ENCODE measurements at regions not wholly inside any gene's neighbourhood (a gene's known extent, or its start where the extent isn't known, plus 50 kb on each side); places are given as distances from the start of the nearest gene placed in this dataset.

- ChIA-PET POLR2A (no interaction called here), CTCF (interaction anchor here (1.3 to 5.1 kb wide), 3 partner anchors 15 to 257 kb away, joined by 3 to 30 read pairs (median 9); no protein-coding TSS in a partner anchor)
- H3K4me2 ChIP-seq = no peak overlapping the region
- WGBS (ENCODE audit: missing lambda C conversion rate) = 71% methylated on average over 3 of the region's 3 CpGs
- peaks cover 43% of the 10 kb centered on the region for H3K4me1 ChIP-seq
- H3K9me3 ChIP-seq = peaks cover 9% of the 10 kb centered on the region
- H3K27ac ChIP-seq = peak overlapping the region; percentile 77 to 97; a peak in 5 of 6 replicates
- TF ChIP-seq FOSL2 (IDR thresholded peaks at IDR 0.05) (no peak), FOSL2 (CRISPR knock-in tag; IDR thresholded peaks at IDR 0.05) (0 out of 2 replicates have a peak, but pooled peaks have one; percentile 9), CEBPB (IDR thresholded peaks at IDR 0.05) (no peak)
- FAIRE-seq (peak; percentile 13), ATAC-seq (no peak), DNase-seq (ENCODE audit: low read depth in 1 of 2, low spot score in 1 of 2) (no peak)
- H3K4me3 ChIP-seq = no peak overlapping the region
Measured at GRCh38 chr20:22791396-22791795, 207.0 kb upstream of the FOXA2 start.

DNA sequence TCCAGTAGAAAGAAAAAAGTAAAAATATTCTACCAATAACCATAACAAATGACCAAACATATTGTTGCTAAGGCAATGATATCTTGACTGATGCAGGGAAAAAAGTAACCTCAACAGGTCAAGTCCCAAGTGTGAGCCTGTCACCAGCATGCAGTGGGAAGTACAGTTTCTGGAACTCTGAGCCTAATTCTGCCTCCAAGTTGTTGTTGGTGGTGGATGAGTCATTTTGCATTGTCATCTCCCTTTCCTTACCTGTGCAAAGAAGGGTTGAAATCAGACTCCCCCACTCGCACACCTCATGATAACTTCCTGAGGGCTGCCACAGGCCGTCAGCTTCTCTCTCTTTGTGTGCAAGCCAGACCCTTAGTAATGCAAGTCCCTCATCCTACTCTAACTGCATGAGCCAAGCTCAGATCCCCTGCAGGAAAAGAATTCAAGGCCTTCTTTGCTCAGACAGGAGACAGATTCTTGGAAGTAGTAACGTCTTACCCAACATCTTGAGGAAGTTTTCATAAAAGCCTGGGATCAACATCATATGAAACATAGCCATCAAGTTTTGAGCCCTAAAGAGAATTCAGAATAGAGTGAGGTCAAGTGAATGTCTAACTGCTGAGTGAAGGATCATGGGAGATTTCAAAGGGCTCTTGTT is 207.6 kb upstream of the FOXA2 start:
- ATAC-seq (no peak), DNase-seq (ENCODE audit: low read depth in 1 of 2, low spot score in 1 of 2) (peak in 1 of 2 experiments; percentile 37), FAIRE-seq (peak; percentile 63)
- CTCF ChIA-PET = interaction anchor here (1.1 to 5.1 kb wide), 4 partner anchors 16 to 259 kb away, joined by 3 to 30 read pairs (median 6); no protein-coding TSS in a partner anchor
- WGBS (ENCODE audit: missing lambda C conversion rate) = 70% methylated on average over 3 of the region's 3 CpGs
- Histone ChIP-seq H3K9me3 (peaks cover 12% of the 10 kb centered on the region), H3K4me3 (no peak overlapping the region), H3K27ac (peak overlapping the region; percentile 77 to 97), H3K4me1 (peaks cover 49% of the 10 kb centered on the region), H3K4me2 (no peak overlapping the region)
- TF ChIP-seq FOSL2 (IDR thresholded peaks at IDR 0.05) (no peak), FOSL2 (CRISPR knock-in tag; IDR thresholded peaks at IDR 0.05) (peak; percentile 35; the same call in 1 of the 2 replicates), MAFK (IDR thresholded peaks at IDR 0.05; ENCODE audit: partially characterized antibody) (peak; percentile 63)
- TF ChIP-seq, protein P1, sequence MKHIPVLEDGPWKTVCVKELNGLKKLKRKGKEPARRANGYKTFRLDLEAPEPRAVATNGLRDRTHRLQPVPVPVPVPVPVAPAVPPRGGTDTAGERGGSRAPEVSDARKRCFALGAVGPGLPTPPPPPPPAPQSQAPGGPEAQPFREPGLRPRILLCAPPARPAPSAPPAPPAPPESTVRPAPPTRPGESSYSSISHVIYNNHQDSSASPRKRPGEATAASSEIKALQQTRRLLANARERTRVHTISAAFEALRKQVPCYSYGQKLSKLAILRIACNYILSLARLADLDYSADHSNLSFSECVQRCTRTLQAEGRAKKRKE (CRISPR knock-in tag; IDR thresholded peaks at IDR 0.05; ENCODE audit: low read depth) = no peak
- POLR2A ChIA-PET = no interaction called here

GRCh38 chr20:22794200-22794599 is 209.8 kb upstream of the FOXA2 start:
- Histone ChIP-seq H3K4me1 (peaks cover 55% of the 10 kb centered on the region), H3K4me2 (peak overlapping the region; percentile 70), H3K27ac (peak overlapping the region; percentile 92 to 97), H3K9me3 (peaks cover 12% of the 10 kb centered on the region), H3K4me3 (no peak overlapping the region)
- TF ChIP-seq POLR2A (IDR thresholded peaks at IDR 0.05; ENCODE audit: low read length) (no peak), RAD21 (conservative IDR thresholded peaks at IDR 0.05 in 1 of 2, IDR thresholded peaks at IDR 0.05 in 1 of 2) (peak; percentile 7 to 40; a peak in 2 of 5 replicates), JUNB (IDR thresholded peaks at IDR 0.05) (peak; percentile 78), FOXS1 (CRISPR knock-in tag; IDR thresholded peaks at IDR 0.05) (no peak), FOSL2 (IDR thresholded peaks at IDR 0.05) (peak; percentile 32; the same call in 1 of the 2 replicates), FOSL2 (CRISPR knock-in tag; IDR thresholded peaks at IDR 0.05) (peak; percentile 42; the same call in 1 of the 2 replicates), HOXB5 (CRISPR knock-in tag; IDR thresholded peaks at IDR 0.05) (peak; percentile 54), GATA3 (IDR thresholded peaks at IDR 0.05; ENCODE audit: borderline replicate concordance) (peak; percentile 88), JUN (IDR thresholded peaks at IDR 0.05) (peak; percentile 54 to 65; a peak in 2 of 5 replicates), ZC3H11A (IDR thresholded peaks at IDR 0.05) (no peak), EP300 (IDR thresholded peaks at IDR 0.05) (peak; percentile 68 to 78; a peak in 2 of 5 replicates), HOXA7 (CRISPR knock-in tag; IDR thresholded peaks at IDR 0.05) (no peak), CEBPB (IDR thresholded peaks at IDR 0.05) (peak; percentile 53 to 65; a peak in 2 of 4 replicates), SMC3 (IDR thresholded peaks at IDR 0.05) (peak; percentile 42; the same call in 2 of the 3 replicates), BCL3 (IDR thresholded peaks at IDR 0.05) (0 out of 3 replicates have a peak, but pooled peaks have one; percentile 42)
- TF ChIP-seq, protein P2, sequence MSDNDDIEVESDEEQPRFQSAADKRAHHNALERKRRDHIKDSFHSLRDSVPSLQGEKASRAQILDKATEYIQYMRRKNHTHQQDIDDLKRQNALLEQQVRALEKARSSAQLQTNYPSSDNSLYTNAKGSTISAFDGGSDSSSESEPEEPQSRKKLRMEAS (IDR thresholded peaks at IDR 0.05) = peak; percentile 71; the same call in 1 of the 2 replicates
- TF ChIP-seq, protein P3, sequence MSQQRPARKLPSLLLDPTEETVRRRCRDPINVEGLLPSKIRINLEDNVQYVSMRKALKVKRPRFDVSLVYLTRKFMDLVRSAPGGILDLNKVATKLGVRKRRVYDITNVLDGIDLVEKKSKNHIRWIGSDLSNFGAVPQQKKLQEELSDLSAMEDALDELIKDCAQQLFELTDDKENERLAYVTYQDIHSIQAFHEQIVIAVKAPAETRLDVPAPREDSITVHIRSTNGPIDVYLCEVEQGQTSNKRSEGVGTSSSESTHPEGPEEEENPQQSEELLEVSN (IDR thresholded peaks at IDR 0.05; ENCODE audit: borderline replicate concordance, low read depth) = peak; percentile 31; the same call in 1 of the 2 replicates
- FAIRE-seq (peak; percentile 92), DNase-seq (ENCODE audit: low read depth in 1 of 2, low spot score in 1 of 2) (peak in 1 of 2 experiments; percentile 80), ATAC-seq (peak; percentile 41 to 66; a peak in 4 of 6 replicates)
- WGBS (ENCODE audit: missing lambda C conversion rate) = 0% methylated on average over 1 of the region's 1 CpG
- CTCF ChIA-PET = interaction anchor here (0.9 to 5.1 kb wide), 10 partner anchors 8 to 546 kb away, joined by 3 to 34 read pairs (median 4); no protein-coding TSS in a partner anchor
- POLR2A ChIA-PET = interaction anchor here (3.1 to 3.7 kb wide), 3 partner anchors 19 to 256 kb away, joined by 13 to 29 read pairs (median 18); partner anchors contain the start of gene THBD
